IMR-90 (cell line): ENCODE measurements at regions not wholly inside any gene's neighbourhood (a gene's known extent, or its start where the extent isn't known, plus 50 kb on each side); places are given as distances from the start of the nearest gene placed in this dataset.

Source experiments
- ATAC-seq: fragments of 200-7000 bp; cut with Tn5 transposase; 2 replicates; pipeline ENCODE4 v1.9.1; 2020; ENCODE audit warnings: low read depth, mild to moderate bottlenecking, moderate library complexity
- BruUV-seq: library from RNA; stranded (reverse); fragments of 400-500 nt; replicated peaks from 2 replicates; lab custom pipeline; 2021; lab: Mats Ljungman, UMichigan
- CTCF ChIA-PET: fragments of 300-600 bp; formaldehyde crosslinking; extraction: SDS; loops from one replicate; lab custom pipeline; 2021; ENCODE audit warnings: antibody characterized with exemption; lab: Yijun Ruan, JAX
- POLR2A ChIA-PET: fragments of 300-600 bp; sonication (Branson Sonifier 250); formaldehyde crosslinking; loops from one replicate; lab custom pipeline; 2022; ENCODE audit warnings: antibody characterized with exemption; ENCODE audit not compliant: unreplicated experiment; lab: Charles Lee
- DNase-seq: peaks from one replicate; pipeline ENCODE4 v3.0.0; 2013
- H2AFZ ChIP-seq: replicated peaks from 2 replicates; pipeline ENCODE3; 2013; ENCODE audit warnings: low read length, mild to moderate bottlenecking; ENCODE audit not compliant: poor library complexity
- H2AK5ac ChIP-seq: 2 replicates; pipeline ENCODE4 v1.6.1; 2013; ENCODE audit warnings: low read depth, low read length, inconsistent platforms
- H2AK9ac ChIP-seq: replicated peaks from 2 replicates; pipeline ENCODE3; 2013; ENCODE audit warnings: mild to moderate bottlenecking, low read depth, low read length, moderate library complexity; ENCODE audit not compliant: poor library complexity
- H2BK120ac ChIP-seq: 2 replicates; pipeline ENCODE4 v1.6.1; 2013; ENCODE audit warnings: low read depth, low read length, inconsistent platforms
- H2BK15ac ChIP-seq: 3 replicates; pipeline ENCODE4 v1.6.1; 2013; ENCODE audit warnings: low read depth, low read length, inconsistent platforms
- H2BK20ac ChIP-seq: 2 replicates; pipeline ENCODE4 v1.6.1; 2013; ENCODE audit warnings: low read depth, mild to moderate bottlenecking, inconsistent platforms, low read length, moderate library complexity
- H2BK5ac ChIP-seq: 2 replicates; pipeline ENCODE4 v1.6.1; 2013; ENCODE audit warnings: mild to moderate bottlenecking, low read depth, low read length, inconsistent platforms; ENCODE audit not compliant: poor library complexity, severe bottlenecking
- H3K14ac ChIP-seq: replicated peaks from 2 replicates; pipeline ENCODE4 v1.6.1; 2013; ENCODE audit warnings: low read depth, low read length, inconsistent platforms
- H3K18ac ChIP-seq: 2 replicates; pipeline ENCODE4 v1.6.1; 2013; ENCODE audit warnings: low read depth, low read length, control low read depth
- H3K23ac ChIP-seq: 2 replicates; pipeline ENCODE4 v1.6.1; 2013; ENCODE audit warnings: low read depth, low read length, inconsistent platforms
- H3K27ac ChIP-seq: 2 replicates; pipeline ENCODE4 v1.5.1; 2013; ENCODE audit warnings: mild to moderate bottlenecking, control low read depth, low read length; ENCODE audit not compliant: insufficient read depth
- H3K27me3 ChIP-seq: 2 replicates; pipeline ENCODE4 v1.6.1; 2013; ENCODE audit warnings: low read length; ENCODE audit not compliant: control insufficient read depth, insufficient read depth
- H3K36me3 ChIP-seq: 2 replicates; pipeline ENCODE4 v1.6.1; 2013; ENCODE audit warnings: low read length, mixed read lengths; ENCODE audit not compliant: control insufficient read depth, insufficient read depth
- H3K4ac ChIP-seq: 2 replicates; pipeline ENCODE4 v1.6.1; 2013; ENCODE audit warnings: low read depth, low read length, inconsistent platforms
- H3K4me1 ChIP-seq: 2 replicates; pipeline ENCODE4 v1.6.1; 2013; ENCODE audit warnings: low read length, mixed read lengths; ENCODE audit not compliant: control insufficient read depth, insufficient read depth
- H3K4me2 ChIP-seq: 2 replicates; pipeline ENCODE4 v1.6.1; 2013; ENCODE audit warnings: low read depth, mild to moderate bottlenecking, control low read depth, low read length, moderate library complexity
- H3K4me3 ChIP-seq: 2 replicates; pipeline ENCODE4 v1.5.1; 2013; ENCODE audit warnings: low read depth, mild to moderate bottlenecking, control low read depth, low read length, moderate library complexity; ENCODE audit not compliant: insufficient read depth
- H3K56ac ChIP-seq: 2 replicates; pipeline ENCODE4 v1.6.1; 2013; ENCODE audit warnings: low read length, inconsistent platforms; ENCODE audit not compliant: insufficient read depth; ENCODE audit errors: extremely low read depth
- H3K79me1 ChIP-seq, 2 experiments: 2 replicates each; pipeline ENCODE4 v1.6.1; 2013; ENCODE audit warnings: low read length in 2 of 2, inconsistent platforms in 1 of 2, low read depth in 1 of 2
- H3K9ac ChIP-seq: 2 replicates; pipeline ENCODE4 v1.6.1; 2013; ENCODE audit warnings: low read depth, low read length, control low read depth
- H3K9me1 ChIP-seq: 2 replicates; pipeline ENCODE4 v1.6.1; 2013; ENCODE audit warnings: low read length, inconsistent platforms; ENCODE audit not compliant: insufficient read depth
- H3K9me3 ChIP-seq: 2 replicates; pipeline ENCODE4 v1.6.1; 2013; ENCODE audit warnings: low read length; ENCODE audit not compliant: control insufficient read depth, insufficient read depth
- H4K20me1 ChIP-seq: 2 replicates; pipeline ENCODE4 v1.6.1; 2013; ENCODE audit warnings: low read length, inconsistent platforms; ENCODE audit not compliant: insufficient read depth
- H4K5ac ChIP-seq: 2 replicates; pipeline ENCODE4 v1.6.1; 2013; ENCODE audit warnings: mild to moderate bottlenecking, low read depth, low read length, control low read depth
- H4K8ac ChIP-seq, 2 experiments: 2 replicates each; pipeline ENCODE4 v1.6.1; 2013; ENCODE audit warnings: low read depth in 2 of 2, low read length in 2 of 2, control low read depth in 1 of 2, inconsistent platforms in 1 of 2
- H4K91ac ChIP-seq: 2 replicates; pipeline ENCODE4 v1.6.1; 2013; ENCODE audit warnings: low read depth, low read length, inconsistent platforms; ENCODE audit not compliant: insufficient read depth
- BHLHE40 ChIP-seq: fragments of 150-350 bp; IDR thresholded peaks from 2 replicates; pipeline ENCODE4 v1.6.1; 2016; ENCODE audit warnings: mild to moderate bottlenecking, low read depth, low read length
- FOS ChIP-seq: fragments of 150-350 bp; IDR thresholded peaks from 2 replicates; pipeline ENCODE4 v1.6.1; 2016; ENCODE audit warnings: low read depth, low read length
- MAZ ChIP-seq: IDR thresholded peaks from 2 replicates; pipeline ENCODE4 v1.6.1; 2012; ENCODE audit warnings: low read depth, mild to moderate bottlenecking, low read length, improper control_type of control experiment, moderate library complexity, borderline replicate concordance
- NFE2L2 ChIP-seq: fragments of 150-350 bp; IDR thresholded peaks from 2 replicates; pipeline ENCODE4 v1.6.1; 2016; ENCODE audit warnings: low read depth, mild to moderate bottlenecking, low read length
- POLR2A ChIP-seq: IDR thresholded peaks from 2 replicates; pipeline ENCODE4 v1.6.1; 2012; ENCODE audit warnings: mild to moderate bottlenecking, low read depth, low read length
- WGBS, 2 experiments: methylation state at CpG; one replicate each; pipeline versions ENCODE4 v1.1.5 to v1.1.7; 2013; ENCODE audit warnings: missing lambda C conversion rate in 2 of 2; ENCODE audit not compliant: insufficient read length in 1 of 2; ENCODE audit errors: extremely low coverage in 2 of 2; 5-methylcytosine and 5-hydroxymethylcytosine counted together
- dilution Hi-C: fragments of 300-500 bp; cut with HindIII; formaldehyde crosslinking; loops from one replicate; pipeline ENCODE4 v1.14.3; 2018; ENCODE audit warnings: low sequenced_read_pairs; ENCODE audit not compliant: unreplicated experiment
- in situ Hi-C: fragments of 300-500 bp; cut with MboI; formaldehyde crosslinking; loops from 3 replicates; pipeline ENCODE4 v1.14.3; 2019; ENCODE audit warnings: low sequenced_read_pairs, inconsistent platforms, mixed read lengths
- intact Hi-C: fragments of 100-400 bp; cut with micrococcal nuclease; formaldehyde crosslinking; loops from 2 replicates; pipeline ENCODE4 v1.10.0; 2022

GRCh38 chr20:19847383-19847782, 89.3 kb downstream of the RIN2 start:
- intact Hi-C loops (no loop called here), dilution Hi-C loops (no loop called here), in situ Hi-C loops (no loop called here)
- Histone ChIP-seq H3K4me3 (no peak overlapping the region), H4K20me1 (no peaks in the 10 kb centered on the region), H2BK20ac (no peak overlapping the region), H3K27ac (no peak overlapping the region), H4K91ac (no peak overlapping the region), H3K18ac (no peak overlapping the region), H3K4me1 (peaks cover 8% of the 10 kb centered on the region), H3K9ac (no peak overlapping the region), H3K79me1 (peaks cover 0 to 2% of the 10 kb centered on the region in 2 experiments; a peak in 1 of 4 replicates), H3K14ac (no peak overlapping the region), H3K9me3 (peaks cover 2% of the 10 kb centered on the region; the same call in 1 of the 2 replicates), H3K36me3 (no peaks in the 10 kb centered on the region; the same call in 1 of the 2 replicates), H2BK120ac (no peak overlapping the region), H3K4me2 (no peak overlapping the region), H2BK15ac (no peak overlapping the region), H2AFZ (no peak overlapping the region), H3K23ac (no peak overlapping the region), H3K4ac (no peak overlapping the region), H4K5ac (no peak overlapping the region), H2AK9ac (no peak overlapping the region), H4K8ac (no peak overlapping the region), H2AK5ac (no peak overlapping the region; the same call in 1 of the 2 replicates), H2BK5ac (no peak overlapping the region), H3K27me3 (no peaks in the 10 kb centered on the region), H3K9me1 (0 out of 2 replicates have a peak, but pooled peaks cover 4% of the 10 kb centered on the region), H3K56ac (no peak overlapping the region)
- ATAC-seq = no peak
- DNase-seq = no peak
- TF ChIP-seq POLR2A = no peak
- no peak for TF ChIP-seq MAZ
- no peak for TF ChIP-seq NFE2L2
- no peak for TF ChIP-seq FOS
- TF ChIP-seq BHLHE40 = no peak
- 33% methylated on average over 1 of the region's 3 CpGs; no CpG with 5 or more reads in 1 of the 2 experiments for WGBS, 2 experiments
- ChIA-PET POLR2A (no interaction called here), CTCF (no interaction called here)
- BruUV-seq = no TSS peak
